ENCODE measurements at regions not wholly inside any gene's neighbourhood (a gene's known extent, or its start where the extent isn't known, plus 50 kb on each side); places are given as distances from the start of the nearest gene placed in this dataset.
"Not testable (repeated sequence)": the region's sequence is repeated elsewhere in the genome, so short reads cannot be mapped to it uniquely, and the experiment has no call there.

- no peak for DNase-seq (ENCODE audit: low spot score)
Measured at GRCh38 chr20:55070001-55070400, 594.6 kb downstream of the DOK5 start.

- peak; percentile 4 for DNase-seq (ENCODE audit: low spot score)
Measured at GRCh38 chr20:55067158-55067825, 591.9 kb downstream of the DOK5 start.

- DNase-seq (ENCODE audit: low spot score), result no peak
Measured at GRCh38 chr20:55058938-55059337, 583.5 kb downstream of the DOK5 start.

- no peak for DNase-seq (ENCODE audit: low spot score)
Measured at GRCh38 chr20:55057779-55058415, 582.5 kb downstream of the DOK5 start.

- no peak for DNase-seq (ENCODE audit: low spot score)
Measured at GRCh38 chr20:55054453-55054852, 579.1 kb downstream of the DOK5 start.

GRCh38 chr20:55053389-55053788 is 578.0 kb downstream of the DOK5 start:
- DNase-seq (ENCODE audit: low spot score), result no peak

GRCh38 chr20:55052459-55052858 is 577.1 kb downstream of the DOK5 start:
- DNase-seq (ENCODE audit: low spot score), result no peak

- no peak for DNase-seq (ENCODE audit: low spot score)
Measured at GRCh38 chr20:55038684-55039083, 563.3 kb downstream of the DOK5 start.

- DNase-seq (ENCODE audit: low spot score), result no peak
Measured at GRCh38 chr20:55031971-55032370, 556.6 kb downstream of the DOK5 start.

- no peak for DNase-seq (ENCODE audit: low spot score)
Measured at GRCh38 chr20:55014766-55015165, 539.4 kb downstream of the DOK5 start.

- DNase-seq (ENCODE audit: low spot score), result no peak
Measured at GRCh38 chr20:55010761-55011160, 535.4 kb downstream of the DOK5 start.

- DNase-seq (ENCODE audit: low spot score), result no peak
Measured at GRCh38 chr20:55009066-55009465, 533.7 kb downstream of the DOK5 start.

GRCh38 chr20:55004044-55004443 is 528.7 kb downstream of the DOK5 start:
- no peak for DNase-seq (ENCODE audit: low spot score)

GRCh38 chr20:54995553-54995952 is 520.2 kb downstream of the DOK5 start:
- DNase-seq (ENCODE audit: low spot score), result peak; percentile 46

- peak; percentile 16 for DNase-seq (ENCODE audit: low spot score)
Measured at GRCh38 chr20:54995011-54995410, 519.6 kb downstream of the DOK5 start.

- no peak for DNase-seq (ENCODE audit: low spot score)
Measured at GRCh38 chr20:54985091-54985490, 509.7 kb downstream of the DOK5 start.

- no peak for DNase-seq (ENCODE audit: low spot score)
Measured at GRCh38 chr20:54984104-54984448, 508.7 kb downstream of the DOK5 start.

- not testable (repeated sequence) for DNase-seq (ENCODE audit: low spot score)
Measured at GRCh38 chr20:54983394-54984103, 508.2 kb downstream of the DOK5 start.

- DNase-seq (ENCODE audit: low spot score), result no peak
Measured at GRCh38 chr20:54981175-54981574, 505.8 kb downstream of the DOK5 start.

GRCh38 chr20:54980103-54980960 is 504.9 kb downstream of the DOK5 start:
- peak; percentile 28 for DNase-seq (ENCODE audit: low spot score)

GRCh38 chr20:54950304-54950703 is 474.9 kb downstream of the DOK5 start:
- DNase-seq (ENCODE audit: low spot score), result no peak

GRCh38 chr20:54941666-54942065 is 466.3 kb downstream of the DOK5 start:
- no peak for DNase-seq (ENCODE audit: low spot score)
